ENCODE measurements at regions not wholly inside any gene's neighbourhood (a gene's known extent, or its start where the extent isn't known, plus 50 kb on each side); places are given as distances from the start of the nearest gene placed in this dataset.

DNA sequence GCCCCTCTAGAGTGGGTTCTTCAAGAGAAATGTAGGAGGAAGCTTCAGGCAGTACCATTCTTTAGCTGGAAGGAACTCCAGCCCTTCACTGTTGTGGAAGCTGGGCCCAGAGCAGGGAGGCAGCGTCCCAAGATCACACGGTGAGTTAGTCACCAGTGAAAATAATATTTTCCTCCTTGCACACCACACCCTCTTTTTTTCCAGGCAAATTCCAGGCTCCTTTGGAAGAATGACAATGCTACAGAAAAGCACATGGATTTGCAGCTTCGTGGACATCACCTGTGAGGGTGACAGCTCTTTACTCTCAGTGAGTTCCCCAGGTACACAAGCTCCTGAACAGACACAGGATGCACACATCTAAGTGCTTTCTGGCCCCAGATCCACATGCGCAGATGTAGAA, 157.1 kb downstream of the COL6A3 start (continued):
- TF ChIP-seq E2F1 (CRISPR knock-in tag; IDR thresholded peaks at IDR 0.05), result no peak
- TF ChIP-seq ZNF175 (CRISPR knock-in tag; IDR thresholded peaks at IDR 0.05; ENCODE audit: low read depth), result no peak
- TF ChIP-seq ZC3H11A (IDR thresholded peaks at IDR 0.05; ENCODE audit: low read depth, low read length), result no peak
- TF ChIP-seq ZNF75A (CRISPR knock-in tag; IDR thresholded peaks at IDR 0.05), result no peak
- no peak for TF ChIP-seq ZNF143 (CRISPR knock-in tag; IDR thresholded peaks at IDR 0.05)

DNA sequence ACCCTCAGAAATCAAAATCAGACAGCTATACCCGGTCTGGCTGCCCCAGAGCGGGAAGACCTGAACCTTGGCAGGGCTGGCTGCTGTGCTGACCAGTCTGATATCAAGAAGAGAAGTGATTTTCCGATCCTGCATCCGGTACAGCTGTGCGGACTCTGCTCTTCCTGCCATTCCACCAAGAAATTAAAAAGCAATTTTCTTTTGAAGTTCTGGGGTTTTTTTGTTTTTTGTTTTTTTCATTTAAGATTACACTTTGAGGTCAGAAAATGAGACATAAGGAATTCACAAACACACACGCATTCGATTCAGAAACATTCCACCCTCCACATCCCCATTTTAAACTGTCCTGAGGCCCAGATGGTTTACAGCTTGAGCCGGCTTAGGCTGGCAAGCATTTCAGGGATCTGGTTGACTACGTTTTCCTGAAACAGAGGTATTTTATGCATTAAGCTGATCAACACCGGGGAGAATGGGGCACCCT, 156.5 kb downstream of the COL6A3 start:
- ChIA-PET POLR2A (no interaction called here), CTCF (ENCODE audit: low intra/inter-chr PET ratio) (no interaction called here)
- H3K9me1 ChIP-seq (ENCODE audit: control insufficient read depth, insufficient read depth, low read length), result no peaks in the 10 kb centered on the region
- no peak overlapping the region for H2AFZ ChIP-seq (ENCODE audit: low read depth, low read length)
- H3K4me1 ChIP-seq (replicated peaks in 1 of 2; ENCODE audit: control insufficient read depth in 2 of 2, insufficient read depth in 2 of 2, low read length in 2 of 2), result no peaks in the 10 kb centered on the region
- H3K4me3 ChIP-seq, result no peak overlapping the region
- H3K9me3 ChIP-seq (replicated peaks; ENCODE audit: control insufficient read depth, insufficient read depth, low read depth, low read length), result no peaks in the 10 kb centered on the region
- no peaks in the 10 kb centered on the region for H3K79me2 ChIP-seq (ENCODE audit: control insufficient read depth, insufficient read depth, low read length)
- H3K9ac ChIP-seq (ENCODE audit: insufficient read depth in 1 of 2, low read depth in 2 of 2, low read length in 2 of 2), result no peak overlapping the region
- FAIRE-seq, result no peak
- peaks cover 0 to 3% of the 10 kb centered on the region in 2 experiments; a peak in 1 of 5 replicates for H3K27me3 ChIP-seq (ENCODE audit: control insufficient read depth in 2 of 2, insufficient read depth in 2 of 2, low read length in 2 of 2)
- H3K36me3 ChIP-seq (ENCODE audit: control insufficient read depth, insufficient read depth, low read length), result no peaks in the 10 kb centered on the region
- DNase-seq (ENCODE audit: extremely low read depth in 1 of 4, low spot score in 3 of 4), result no peak
- no peak for ATAC-seq
- intact Hi-C loops (cut with micrococcal nuclease), result no loop called here
- no peak for TF ChIP-seq PML (IDR thresholded peaks at IDR 0.05; ENCODE audit: low read length)
- TF ChIP-seq, protein P1, sequence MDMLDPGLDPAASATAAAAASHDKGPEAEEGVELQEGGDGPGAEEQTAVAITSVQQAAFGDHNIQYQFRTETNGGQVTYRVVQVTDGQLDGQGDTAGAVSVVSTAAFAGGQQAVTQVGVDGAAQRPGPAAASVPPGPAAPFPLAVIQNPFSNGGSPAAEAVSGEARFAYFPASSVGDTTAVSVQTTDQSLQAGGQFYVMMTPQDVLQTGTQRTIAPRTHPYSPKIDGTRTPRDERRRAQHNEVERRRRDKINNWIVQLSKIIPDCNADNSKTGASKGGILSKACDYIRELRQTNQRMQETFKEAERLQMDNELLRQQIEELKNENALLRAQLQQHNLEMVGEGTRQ (CRISPR knock-in tag; IDR thresholded peaks at IDR 0.05), result no peak
- TF ChIP-seq MTF1 (CRISPR knock-in tag; IDR thresholded peaks at IDR 0.05; ENCODE audit: borderline replicate concordance), result no peak
- no peak for TF ChIP-seq MEF2A (IDR thresholded peaks at IDR 0.05; ENCODE audit: control insufficient read depth, low read depth, low read length)
- no peak for TF ChIP-seq ZNF75A (CRISPR knock-in tag; IDR thresholded peaks at IDR 0.05)
- TF ChIP-seq ZNF507 (tag; conservative IDR thresholded peaks at IDR 0.05), result no peak
- no peak for TF ChIP-seq THRB (CRISPR knock-in tag; conservative IDR thresholded peaks at IDR 0.05)
- no TSS peak for BruUV-seq (replicated peaks)
- in situ Hi-C loops (cut with MboI), result no loop called here
- no peak overlapping the region for H3K27ac ChIP-seq (ENCODE audit: extremely low read depth, low read depth, low read length)
- no peak overlapping the region for H3K4me2 ChIP-seq (ENCODE audit: insufficient read depth, low read length)
- no peaks in the 10 kb centered on the region for H4K20me1 ChIP-seq (replicated peaks; ENCODE audit: control insufficient read depth, insufficient read depth, low read length)
- 0% methylated on average over 10 of the region's 10 CpGs for WGBS (ENCODE audit: insufficient coverage, low coverage, missing lambda C conversion rate)
